HL-60 (cell line): ENCODE measurements at regions not wholly inside any gene's neighbourhood (a gene's known extent, or its start where the extent isn't known, plus 50 kb on each side); places are given as distances from the start of the nearest gene placed in this dataset.

ENCODE experiments used
- DNase-seq, 2 experiments: peaks; one replicate each; pipeline ENCODE4 v3.0.0-alpha.2; 2010 to 2020; ENCODE audit warnings: low read depth in 1 of 2, low spot score in 1 of 2
- H3K27ac ChIP-seq: fragments of 250-450 bp; sonication (Bioruptor Pico); replicated peaks from 2 replicates; pipeline ENCODE4 v1.5.1; 2020; ENCODE audit warnings: mild to moderate bottlenecking, moderate library complexity
- H3K27me3 ChIP-seq: fragments of 250-450 bp; sonication (Bioruptor Pico); 2 replicates; pipeline ENCODE4 v1.5.1; 2021; ENCODE audit warnings: mild to moderate bottlenecking, moderate library complexity; ENCODE audit not compliant: insufficient read depth, poor library complexity, severe bottlenecking
- H3K4me3 ChIP-seq: replicated peaks from 2 replicates; pipeline ENCODE4 v1.5.1; 2011; ENCODE audit warnings: mild to moderate bottlenecking, control low read depth, low read length; ENCODE audit not compliant: insufficient read depth
- GABPA ChIP-seq: IDR thresholded peaks from 2 replicates; pipeline ENCODE4 v1.6.1; 2012; ENCODE audit warnings: low read depth
- POLR2AphosphoS5 ChIP-seq: IDR thresholded peaks from 2 replicates; pipeline ENCODE4 v1.6.1; 2012; ENCODE audit warnings: low read depth
- REST ChIP-seq: IDR thresholded peaks from 2 replicates; pipeline ENCODE4 v1.6.1; 2012; ENCODE audit warnings: low read depth; ENCODE audit not compliant: insufficient replicate concordance
- SPI1 ChIP-seq: IDR thresholded peaks from 2 replicates; pipeline ENCODE4 v1.6.1; 2012; ENCODE audit warnings: low read depth, mild to moderate bottlenecking, borderline replicate concordance
- TF ChIP-seq, protein P1 (sequence below): IDR thresholded peaks from one replicate; pipeline ENCODE4 v1.5.1; 2011; ENCODE audit warnings: low read length, control low read depth, inconsistent platforms; ENCODE audit not compliant: insufficient read depth

DNA sequence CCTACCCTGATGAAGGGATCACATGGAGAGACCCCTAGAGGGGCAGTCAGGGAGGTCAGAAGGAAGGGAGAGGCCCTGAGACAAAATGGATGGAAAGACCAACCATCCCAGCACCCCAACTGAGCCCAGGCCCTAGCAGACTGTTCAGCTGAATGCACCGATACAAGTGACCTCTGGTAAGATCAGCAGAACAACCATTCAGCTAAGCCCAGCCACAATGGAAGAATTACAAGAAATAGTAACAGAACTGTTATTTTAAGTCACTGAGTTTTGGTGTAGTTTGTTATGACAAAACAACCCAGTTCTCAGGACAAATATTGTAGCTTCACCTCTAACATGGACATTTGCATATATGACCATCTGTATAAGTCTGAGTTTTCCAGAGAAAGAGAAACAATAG lies 210.4 kb upstream of the SVIL start:
- DNase-seq: no peak
- no peak overlapping the region for H3K27ac ChIP-seq
- H3K4me3 ChIP-seq: no peak overlapping the region
- TF ChIP-seq SPI1 (no peak), POLR2AphosphoS5 (no peak), GABPA (no peak), REST (no peak)
- TF ChIP-seq, protein P1, sequence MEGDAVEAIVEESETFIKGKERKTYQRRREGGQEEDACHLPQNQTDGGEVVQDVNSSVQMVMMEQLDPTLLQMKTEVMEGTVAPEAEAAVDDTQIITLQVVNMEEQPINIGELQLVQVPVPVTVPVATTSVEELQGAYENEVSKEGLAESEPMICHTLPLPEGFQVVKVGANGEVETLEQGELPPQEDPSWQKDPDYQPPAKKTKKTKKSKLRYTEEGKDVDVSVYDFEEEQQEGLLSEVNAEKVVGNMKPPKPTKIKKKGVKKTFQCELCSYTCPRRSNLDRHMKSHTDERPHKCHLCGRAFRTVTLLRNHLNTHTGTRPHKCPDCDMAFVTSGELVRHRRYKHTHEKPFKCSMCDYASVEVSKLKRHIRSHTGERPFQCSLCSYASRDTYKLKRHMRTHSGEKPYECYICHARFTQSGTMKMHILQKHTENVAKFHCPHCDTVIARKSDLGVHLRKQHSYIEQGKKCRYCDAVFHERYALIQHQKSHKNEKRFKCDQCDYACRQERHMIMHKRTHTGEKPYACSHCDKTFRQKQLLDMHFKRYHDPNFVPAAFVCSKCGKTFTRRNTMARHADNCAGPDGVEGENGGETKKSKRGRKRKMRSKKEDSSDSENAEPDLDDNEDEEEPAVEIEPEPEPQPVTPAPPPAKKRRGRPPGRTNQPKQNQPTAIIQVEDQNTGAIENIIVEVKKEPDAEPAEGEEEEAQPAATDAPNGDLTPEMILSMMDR: no peak
- H3K27me3 ChIP-seq: no peaks in the 10 kb centered on the region

DNA sequence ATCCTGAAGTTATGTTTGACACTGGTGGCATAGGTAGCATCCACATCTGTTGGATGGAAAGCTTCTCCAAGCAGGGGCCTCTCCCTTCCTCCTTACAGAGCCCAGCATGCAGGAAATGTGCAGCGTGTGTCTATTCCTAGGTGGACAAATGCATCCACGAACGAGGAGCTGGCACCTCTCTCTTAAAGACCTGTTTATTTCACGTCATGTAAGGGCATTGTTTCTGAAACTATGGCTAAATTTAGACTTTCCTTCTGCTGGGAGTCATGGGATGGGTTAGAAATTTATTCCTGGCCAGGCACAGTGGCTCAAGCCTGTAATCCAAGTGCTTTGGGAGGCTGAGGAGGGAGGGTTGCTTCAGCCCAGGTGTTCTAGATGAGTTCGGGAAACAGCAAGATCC lies 208.4 kb upstream of the SVIL start:
- no peak for TF ChIP-seq GABPA
- no peak for TF ChIP-seq REST
- TF ChIP-seq, protein P1: no peak
- TF ChIP-seq SPI1: no peak
- TF ChIP-seq POLR2AphosphoS5: no peak
- no peaks in the 10 kb centered on the region for H3K27me3 ChIP-seq
- no peak overlapping the region for H3K27ac ChIP-seq
- H3K4me3 ChIP-seq: no peak overlapping the region
- no peak for DNase-seq

DNA sequence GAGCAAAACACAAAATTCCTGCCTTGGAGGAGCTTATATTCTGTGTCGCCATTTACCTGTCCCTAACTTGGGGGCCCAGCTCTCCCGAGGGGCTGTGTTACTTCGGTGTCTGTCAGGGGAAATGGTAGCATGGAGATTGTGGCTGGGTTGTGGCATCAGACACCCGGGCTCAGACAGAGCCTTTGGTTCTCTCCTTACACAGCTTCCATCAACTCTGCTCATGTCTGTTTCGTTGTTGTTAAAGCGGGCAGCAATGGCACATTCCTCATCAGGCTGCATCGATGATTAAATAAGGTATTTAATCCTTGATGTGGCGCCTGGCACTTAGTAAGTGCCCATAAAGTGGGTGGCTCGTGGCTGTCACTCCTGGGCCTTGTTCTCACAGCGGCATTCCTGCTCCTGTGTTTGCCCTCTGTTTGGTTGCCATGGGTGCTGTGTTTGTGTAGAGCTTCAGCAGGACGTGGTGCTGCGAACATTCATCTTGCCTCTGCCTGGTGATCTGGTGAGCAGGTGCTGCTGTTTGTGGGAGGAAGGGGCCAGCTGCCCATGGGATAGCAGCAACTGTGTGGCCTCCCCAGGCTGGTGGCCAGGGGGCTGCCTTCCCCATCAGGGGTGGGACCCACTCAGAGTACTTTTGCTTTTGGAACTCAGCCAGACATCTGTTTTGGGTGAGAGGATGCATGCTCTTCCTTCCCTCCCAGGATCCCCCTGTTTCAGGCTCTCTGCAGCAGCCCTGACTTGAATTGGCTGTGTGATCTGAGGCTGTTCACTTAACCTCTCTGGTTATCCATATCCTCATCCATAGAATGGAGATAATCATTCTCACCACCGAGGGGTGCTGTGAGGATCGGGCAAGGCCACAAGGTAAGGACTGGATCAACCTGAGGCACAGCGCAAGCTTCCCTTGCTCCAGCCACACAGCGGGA lies 207.2 kb upstream of the SVIL start:
- TF ChIP-seq SPI1: no peak
- Histone ChIP-seq H3K27me3 (no peaks in the 10 kb centered on the region), H3K4me3 (no peak overlapping the region), H3K27ac (no peak overlapping the region)
- DNase-seq: no peak

DNA sequence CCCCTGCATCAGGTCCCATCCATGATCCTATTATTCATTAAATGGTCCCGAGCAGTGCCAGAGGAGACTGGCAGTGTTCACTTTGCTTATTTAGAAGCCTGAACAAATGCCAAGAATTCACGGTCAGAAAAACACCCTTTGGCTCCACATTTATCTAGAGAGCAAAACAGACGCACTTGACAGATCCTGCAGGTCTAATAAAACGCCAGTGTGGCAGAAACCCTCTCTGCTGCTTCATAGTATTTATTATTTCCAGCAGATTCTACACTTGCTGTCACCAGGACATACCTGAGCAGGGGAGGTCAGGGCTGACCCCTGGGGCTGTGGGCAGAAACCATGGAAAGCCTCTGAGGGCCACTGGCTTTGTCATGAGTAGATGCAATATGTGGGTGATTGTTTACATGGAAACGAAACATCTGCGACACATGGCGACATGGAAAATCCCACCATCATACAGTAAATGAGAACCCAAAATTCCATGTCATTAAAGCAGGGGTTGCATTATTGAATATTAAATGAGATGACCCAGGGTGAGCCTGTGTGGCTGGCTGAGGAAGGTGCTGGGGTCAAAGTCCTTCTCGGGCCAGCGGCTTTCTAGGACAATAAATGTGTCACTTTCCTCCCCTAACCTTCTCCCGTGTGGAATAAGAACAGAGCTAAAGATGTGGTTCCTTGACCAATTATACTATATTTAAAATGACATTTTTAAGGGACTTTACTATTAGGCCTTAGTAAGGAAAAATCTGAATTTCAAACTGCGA lies 205.9 kb upstream of the SVIL start:
- H3K27ac ChIP-seq: no peak overlapping the region
- TF ChIP-seq POLR2AphosphoS5: no peak
- TF ChIP-seq, protein P1: no peak
- TF ChIP-seq REST: no peak
- no peak for TF ChIP-seq SPI1
- TF ChIP-seq GABPA: no peak
- H3K4me3 ChIP-seq: no peak overlapping the region
- H3K27me3 ChIP-seq: no peaks in the 10 kb centered on the region
- no peak for DNase-seq
